GM19463 (cell line): ENCODE measurements at regions not wholly inside any gene's neighbourhood (a gene's known extent, or its start where the extent isn't known, plus 50 kb on each side); places are given as distances from the start of the nearest gene placed in this dataset.
"Not testable (repeated sequence)": the region's sequence is repeated elsewhere in the genome, so short reads cannot be mapped to it uniquely, and the experiment has no call there.

ENCODE experiments used
- ATAC-seq: cut with Tn5 transposase; IDR thresholded peaks from one replicate; pipeline ENCODE4 v1.9.1; 2021; ENCODE audit warnings: mild to moderate bottlenecking, moderate library complexity; ENCODE audit not compliant: unreplicated experiment

- ATAC-seq = no peak
Observed at GRCh38 chr1:172912765-172913260, 137.9 kb downstream of the TNFSF18 start.

DNA sequence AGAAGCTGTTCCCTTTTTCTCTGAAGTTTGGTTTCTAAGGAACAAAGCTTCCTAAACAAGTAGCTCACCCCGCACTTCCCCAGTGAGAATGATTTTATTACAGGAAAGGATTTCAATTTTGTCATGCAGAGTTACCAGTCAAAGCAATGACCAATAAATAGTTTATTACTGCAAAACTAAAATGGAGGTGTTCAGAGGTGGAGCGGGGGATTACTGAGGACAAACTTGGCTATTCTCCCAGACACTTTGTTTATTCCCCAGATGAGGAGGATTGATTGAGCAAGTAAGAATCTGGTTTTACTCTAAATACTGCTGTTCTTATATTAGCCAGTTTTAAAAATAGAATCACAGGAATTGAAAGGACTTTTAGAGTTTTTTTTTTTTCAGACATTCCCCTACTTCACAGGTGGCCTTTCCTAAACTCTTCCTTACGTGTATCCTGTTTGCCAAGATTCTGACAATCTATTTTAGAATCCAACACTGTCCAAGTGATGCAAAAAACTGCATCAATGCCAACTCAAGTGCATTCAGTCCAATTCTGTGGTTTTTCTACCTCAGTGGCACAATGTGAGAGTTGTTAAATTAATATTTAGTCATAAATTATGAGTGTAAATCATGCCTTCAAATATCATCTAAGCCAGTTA lies 136.1 kb downstream of the TNFSF18 start:
- no peak for ATAC-seq

GRCh38 chr1:172915271-172915670 lies 135.5 kb downstream of the TNFSF18 start:
- ATAC-seq = no peak

GRCh38 chr1:172916116-172916515 lies 134.6 kb downstream of the TNFSF18 start:
- no peak for ATAC-seq

- no peak for ATAC-seq
Observed at GRCh38 chr1:172917972-172918371, 132.8 kb downstream of the TNFSF18 start.

DNA sequence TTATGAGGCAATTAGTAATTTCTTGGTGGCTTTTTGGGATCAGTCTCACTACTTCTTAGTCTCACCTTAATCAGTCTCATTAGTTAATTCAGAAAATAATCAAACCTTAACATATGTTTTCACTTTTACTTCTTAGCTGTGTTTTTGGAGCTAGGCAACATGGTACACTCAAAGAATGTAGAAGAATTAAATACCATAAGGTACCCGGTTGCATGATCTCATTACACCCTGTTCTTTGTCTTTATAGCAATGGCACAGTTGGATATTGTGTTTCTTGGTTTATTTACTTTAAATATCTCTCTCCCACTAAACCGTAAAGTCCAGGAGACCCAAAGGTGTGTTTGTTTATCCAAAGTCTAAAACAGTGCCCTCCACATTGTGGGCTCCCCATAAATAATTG lies 132.3 kb downstream of the TNFSF18 start:
- no peak for ATAC-seq

DNA sequence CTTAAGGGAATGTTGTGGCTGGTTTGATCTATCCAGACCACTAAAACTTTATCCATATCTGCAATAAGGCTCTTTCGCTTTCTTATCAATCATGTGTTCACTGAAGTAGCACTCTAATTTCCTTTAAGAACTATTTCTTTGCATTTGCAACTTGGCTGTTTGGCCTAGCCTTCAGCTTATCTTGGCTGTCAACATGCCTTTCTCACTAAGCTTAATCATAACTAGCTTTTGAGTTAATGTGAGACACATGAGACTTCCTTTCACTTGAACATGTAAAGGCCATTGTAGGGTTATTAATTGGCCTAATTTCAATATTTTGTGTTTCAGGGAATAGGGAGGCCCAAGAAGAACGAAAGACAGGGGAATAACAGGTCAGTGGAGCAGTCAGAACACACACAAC lies 124.7 kb downstream of the TNFSF18 start:
- ATAC-seq = no peak

GRCh38 chr1:172928412-172928811 lies 122.3 kb downstream of the TNFSF18 start:
- no peak for ATAC-seq

GRCh38 chr1:172929006-172929405 lies 121.7 kb downstream of the TNFSF18 start:
- no peak for ATAC-seq

- ATAC-seq = no peak
Observed at GRCh38 chr1:172930142-172930541, 120.6 kb downstream of the TNFSF18 start.

DNA sequence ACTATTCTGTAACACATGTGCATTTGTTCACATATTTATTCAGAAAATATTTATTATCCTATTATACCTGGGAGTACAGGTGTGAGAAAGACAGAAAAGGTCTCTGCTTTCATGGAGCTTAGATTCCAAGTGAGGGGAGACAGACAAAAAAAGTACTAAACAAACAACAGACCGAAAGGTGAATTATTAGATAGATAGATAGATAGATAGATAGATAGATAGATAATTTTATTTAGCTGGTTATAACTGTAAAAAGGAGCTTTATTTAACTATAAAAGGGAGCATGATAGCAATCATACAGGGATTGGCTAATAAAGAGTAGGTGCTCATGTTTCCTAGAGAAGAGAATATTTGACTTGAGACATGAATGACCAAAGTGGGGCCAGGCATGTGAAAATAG lies 119.4 kb downstream of the TNFSF18 start:
- no peak for ATAC-seq

DNA sequence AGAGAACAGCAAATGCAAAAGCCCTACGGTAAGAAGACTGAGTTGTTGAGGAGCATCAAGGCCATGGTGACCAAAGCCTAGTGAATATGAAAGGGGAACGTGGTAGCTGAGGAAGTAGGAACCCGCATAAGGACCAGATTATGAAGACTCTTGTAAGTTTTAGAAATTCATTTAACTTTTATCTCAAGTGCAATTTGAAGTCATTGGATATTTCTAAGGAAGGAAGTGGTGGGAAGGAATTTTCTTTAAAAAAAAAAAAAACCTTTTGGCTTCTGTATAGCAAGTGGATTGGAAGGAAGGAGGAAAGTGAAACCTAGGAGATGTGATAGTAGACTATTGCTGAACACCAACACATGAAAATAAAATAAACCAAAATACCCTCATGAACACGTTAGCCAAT lies 119.0 kb downstream of the TNFSF18 start:
- ATAC-seq = no peak

- no peak for ATAC-seq
Observed at GRCh38 chr1:172932981-172933380, 117.8 kb downstream of the TNFSF18 start.

- ATAC-seq = no peak
Observed at GRCh38 chr1:172934417-172934762, 116.4 kb downstream of the TNFSF18 start.

DNA sequence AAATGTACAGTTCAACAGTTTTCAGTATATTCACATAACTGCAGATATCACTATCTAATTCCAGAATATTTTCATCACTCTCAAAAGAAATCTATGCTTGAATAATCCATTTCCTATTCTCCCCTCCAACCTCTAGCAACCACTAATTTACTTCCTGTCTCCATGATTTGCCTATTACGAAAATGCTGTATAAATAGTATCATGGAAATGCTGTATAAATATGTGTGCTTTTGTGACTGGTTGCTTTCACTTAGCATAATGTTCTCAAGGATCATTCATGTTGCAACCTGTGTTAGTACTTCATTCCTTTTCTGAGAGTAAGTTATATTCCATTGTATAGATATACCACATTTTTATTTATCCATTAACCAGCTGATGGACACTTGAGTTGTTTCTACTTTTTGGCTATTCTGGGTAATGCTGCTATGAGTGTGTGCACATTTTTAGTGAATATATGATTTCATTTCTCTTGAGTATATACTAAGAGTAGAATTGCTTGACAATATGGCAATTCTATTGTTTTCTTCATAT lies 115.6 kb downstream of the TNFSF18 start:
- no peak for ATAC-seq

GRCh38 chr1:172936088-172936645 lies 114.6 kb downstream of the TNFSF18 start:
- ATAC-seq = no peak

DNA sequence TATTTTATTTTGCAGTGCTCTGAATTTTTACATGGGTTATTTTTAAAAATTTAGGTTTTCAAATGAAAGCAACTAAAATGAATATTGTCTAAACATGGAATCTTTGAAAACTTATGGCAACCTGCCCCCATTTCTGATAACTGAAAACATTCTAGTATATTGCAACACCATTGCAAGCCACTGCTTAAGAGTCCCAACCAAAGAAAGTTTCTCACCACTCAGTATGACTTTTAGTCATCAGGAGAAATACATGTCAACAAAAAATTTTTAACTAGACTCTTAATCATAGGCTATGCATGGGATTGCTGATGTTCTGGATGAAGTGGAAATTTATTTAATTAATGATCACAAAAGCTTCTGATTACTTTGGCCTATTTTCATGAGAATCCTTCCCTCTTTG lies 112.1 kb downstream of the TNFSF18 start:
- no peak for ATAC-seq

GRCh38 chr1:172939475-172939874 lies 111.3 kb downstream of the TNFSF18 start:
- no peak for ATAC-seq

- no peak for ATAC-seq
Observed at GRCh38 chr1:172940174-172940855, 110.4 kb downstream of the TNFSF18 start.

DNA sequence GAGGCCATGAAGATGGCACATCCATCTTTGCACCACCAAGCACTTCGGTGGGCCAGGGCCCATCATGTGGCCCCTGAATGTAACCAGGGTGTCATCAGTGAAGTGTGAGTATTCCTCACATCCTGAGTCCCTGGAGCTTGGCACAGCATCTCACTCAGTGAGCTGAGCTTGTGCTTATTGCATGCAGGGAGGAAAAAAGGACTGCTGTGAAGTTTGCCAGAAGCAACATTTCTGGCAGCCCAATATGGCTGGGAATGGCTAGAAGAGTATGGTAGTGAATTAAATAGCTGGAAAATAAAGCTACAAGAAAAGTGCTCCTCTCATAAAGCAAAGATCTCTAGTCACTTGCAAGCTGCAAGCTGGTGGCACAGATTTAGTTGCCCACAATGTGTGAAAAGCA lies 109.3 kb downstream of the TNFSF18 start:
- no peak for ATAC-seq

DNA sequence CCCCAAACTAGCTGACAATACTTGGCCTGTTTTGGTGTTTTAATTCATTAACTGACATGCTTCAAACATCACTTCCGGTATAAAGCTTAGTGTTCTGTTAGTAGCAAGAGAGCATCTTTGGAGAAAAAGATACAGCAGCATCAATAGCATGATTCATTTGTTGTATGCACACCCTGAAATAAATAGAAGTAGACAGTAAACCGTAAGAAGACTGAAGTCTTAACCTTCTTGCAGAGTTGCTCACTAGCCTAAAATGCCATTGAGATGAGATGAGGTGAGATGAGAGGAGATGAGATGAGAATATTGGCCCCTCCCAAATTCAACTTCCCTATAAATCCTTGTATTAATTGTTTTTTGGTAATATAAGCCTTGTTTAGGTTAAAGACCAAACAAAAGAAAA lies 108.8 kb downstream of the TNFSF18 start:
- no peak for ATAC-seq

DNA sequence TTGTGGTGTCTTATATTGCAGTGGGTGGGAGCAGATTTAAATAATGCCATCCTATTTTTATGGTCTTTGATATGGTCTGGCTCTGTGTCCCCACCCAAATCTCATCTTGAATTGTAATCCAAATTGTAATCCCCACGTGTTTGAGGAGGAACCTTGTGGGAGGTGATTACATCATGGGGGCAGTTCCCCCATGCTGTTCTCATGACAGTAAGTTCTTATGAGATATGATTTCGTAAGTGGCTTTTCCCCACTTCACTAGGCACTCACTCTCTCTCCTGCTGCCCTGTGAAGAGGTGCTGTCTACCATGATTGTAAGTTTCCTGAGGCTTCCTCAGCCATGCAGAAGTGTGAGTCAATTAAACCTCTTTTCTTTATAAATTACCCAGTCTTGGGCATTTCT lies 107.6 kb downstream of the TNFSF18 start:
- ATAC-seq = not testable (repeated sequence)
